HepG2 (cell line): ENCODE measurements at regions not wholly inside any gene's neighbourhood (a gene's known extent, or its start where the extent isn't known, plus 50 kb on each side); places are given as distances from the start of the nearest gene placed in this dataset.

Source experiments
- ATAC-seq: fragments of 200-7000 bp; cut with Tn5 transposase; 3 replicates; pipeline ENCODE4 v1.9.1; 2020; ENCODE audit warnings: mild to moderate bottlenecking, moderate library complexity
- BruUV-seq: library from RNA; stranded (reverse); fragments of 400-500 nt; replicated peaks from 2 replicates; lab custom pipeline; 2021; lab: Mats Ljungman, UMichigan
- CTCF ChIA-PET: fragments of 300-600 bp; formaldehyde crosslinking; extraction: SDS; loops from one replicate; lab custom pipeline; 2021; ENCODE audit warnings: low total read pairs, inconsistent platforms, low intra/inter-chr PET ratio; lab: Yijun Ruan, JAX
- POLR2A ChIA-PET: fragments of 350-600 bp; sonication (Branson Sonifier 250); formaldehyde crosslinking; loops from one replicate; lab custom pipeline; 2020; ENCODE audit warnings: antibody characterized with exemption, inconsistent platforms; lab: Yijun Ruan, JAX
- DNase-seq: peaks from one replicate; pipeline ENCODE4 v3.0.0-alpha.2; 2015; ENCODE audit warnings: low spot score
- FAIRE-seq: peaks from 3 replicates; lab custom pipeline; 2011; peaks lifted over from hg19 to GRCh38; lab: Jason Lieb, UNC
- H2AFZ ChIP-seq: one replicate; pipeline ENCODE4 v1.6.1; 2011; ENCODE audit warnings: low read length, inconsistent platforms
- H3K27ac ChIP-seq: fragments of 300-600 bp; 3 replicates; pipeline ENCODE4 v1.8.0; 2011; ENCODE audit warnings: mixed run types, mild to moderate bottlenecking, mixed read lengths, low read length, inconsistent platforms; ENCODE audit not compliant: insufficient read depth; ENCODE audit errors: extremely low read length
- H3K27me3 ChIP-seq, 2 experiments: fragments of 200-600 bp in 1 of 2; 2 replicates in 1 of 2; 3 replicates in 1 of 2; pipeline versions ENCODE4 v1.6.0 to v1.8.0; 2011; ENCODE audit warnings: low read length in 2 of 2, mild to moderate bottlenecking in 2 of 2, moderate library complexity in 2 of 2, inconsistent platforms in 1 of 2; ENCODE audit not compliant: insufficient read depth in 2 of 2, control insufficient read depth in 1 of 2
- H3K36me3 ChIP-seq, 2 experiments: fragments of 200-600 bp in 1 of 2; replicated peaks in 1 of 2; 2 replicates in 1 of 2; 3 replicates in 1 of 2; pipeline versions ENCODE4 v1.5.1 to v1.8.0; 2011; ENCODE audit warnings: low read length in 2 of 2, inconsistent platforms in 1 of 2; ENCODE audit not compliant: insufficient read depth in 2 of 2, control insufficient read depth in 1 of 2
- H3K4me1 ChIP-seq: 2 replicates; pipeline ENCODE4 v1.5.1; 2012; ENCODE audit warnings: low read length, inconsistent platforms; ENCODE audit not compliant: insufficient read depth
- H3K4me2 ChIP-seq: 2 replicates; pipeline ENCODE4 v1.6.0; 2011; ENCODE audit warnings: low read depth, low read length, inconsistent platforms
- H3K4me3 ChIP-seq, 3 experiments: fragments of 200-600 bp in 1 of 3; sonication (generic), shearing (Covaris generic) in 1 of 3; replicated peaks in 1 of 3; 2 replicates each; pipeline ENCODE4 v1.5.1; 2011 to 2016; ENCODE audit warnings: low read length in 3 of 3, inconsistent platforms in 2 of 3, low read depth in 2 of 3, mild to moderate bottlenecking in 2 of 3, control low read depth in 1 of 3, mixed read lengths in 1 of 3; ENCODE audit not compliant: insufficient read depth in 1 of 3
- H3K79me2 ChIP-seq: one replicate; pipeline ENCODE4 v1.6.1; 2011; ENCODE audit warnings: low read length, inconsistent platforms; ENCODE audit not compliant: insufficient read depth
- H3K9ac ChIP-seq: 2 replicates; pipeline ENCODE4 v1.6.0; 2011; ENCODE audit warnings: mild to moderate bottlenecking, low read depth, low read length, inconsistent platforms; ENCODE audit not compliant: insufficient read depth
- H3K9me3 ChIP-seq: 2 replicates; pipeline ENCODE4 v1.5.1; 2012; ENCODE audit warnings: mild to moderate bottlenecking, low read length
- H4K20me1 ChIP-seq: 2 replicates; pipeline ENCODE4 v1.6.0; 2011; ENCODE audit warnings: inconsistent platforms, mild to moderate bottlenecking, low read length, moderate library complexity; ENCODE audit not compliant: insufficient read depth
- ATF5 ChIP-seq: sonication (generic); formaldehyde crosslinking; IDR thresholded peaks from 2 replicates; pipeline ENCODE4 v1.4.0; 2020; ENCODE audit warnings: mild to moderate bottlenecking, low read depth, missing genetic modification reagents
- RFXAP ChIP-seq: sonication (generic); formaldehyde crosslinking; IDR thresholded peaks from 2 replicates; pipeline ENCODE4 v1.4.0; 2020; ENCODE audit warnings: missing genetic modification reagents, borderline replicate concordance
- WGBS: methylation state at CpG from one replicate; pipeline ENCODE4 v1.1.6; 2017; ENCODE audit warnings: low lambda C conversion rate; 5-methylcytosine and 5-hydroxymethylcytosine counted together
- in situ Hi-C: cut with HindIII; loops from 2 replicates; pipeline ENCODE4 v1.10.0; 2017; ENCODE audit warnings: low pct_unique_long_range_greater_than_20kb; ENCODE audit not compliant: extremely low pct_ligation_motif_present
- intact Hi-C: fragments of 100-400 bp; cut with micrococcal nuclease; formaldehyde crosslinking; loops from one replicate; pipeline ENCODE4 v1.10.0; 2022; ENCODE audit not compliant: unreplicated experiment
- TF ChIP-seq, protein P1 (sequence below), 2 experiments: fragments of 450-650 bp in 1 of 2; sonication (generic) in 1 of 2; formaldehyde crosslinking in 1 of 2; IDR thresholded peaks; 2 replicates each; pipeline versions ENCODE4 v1.6.1 to v1.8.0; 2016 to 2022; ENCODE audit warnings: antibody characterized with exemption in 1 of 2, mild to moderate bottlenecking in 1 of 2, missing genetic modification reagents in 1 of 2

DNA sequence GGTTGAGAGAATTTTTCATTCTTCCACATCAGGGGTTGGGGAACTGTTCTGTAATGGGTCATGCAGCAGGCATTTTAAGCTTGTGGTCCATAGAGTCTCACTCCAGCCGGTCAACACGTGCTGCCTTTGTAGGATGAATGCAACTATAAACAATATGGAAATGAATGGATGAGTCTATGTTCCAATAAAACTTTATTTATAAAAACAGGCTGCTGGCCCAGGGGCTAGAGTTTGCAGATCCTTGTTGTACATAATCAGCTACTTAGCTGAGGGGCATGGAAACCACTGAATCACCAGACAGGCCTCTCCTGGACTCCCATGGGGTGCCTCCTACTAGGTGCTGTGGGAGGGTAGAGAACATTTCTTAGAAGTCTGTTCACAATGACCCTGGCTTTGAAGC is 243.4 kb downstream of the BMP7 start:
- Histone ChIP-seq H3K79me2 (no peaks in the 10 kb centered on the region), H3K36me3 (no peaks in the 10 kb centered on the region), H4K20me1 (no peaks in the 10 kb centered on the region), H3K9me3 (no peaks in the 10 kb centered on the region), H3K27ac (no peak overlapping the region), H2AFZ (no peak overlapping the region), H3K9ac (no peak overlapping the region), H3K4me3 (no peak overlapping the region), H3K4me1 (no peaks in the 10 kb centered on the region), H3K4me2 (no peak overlapping the region), H3K27me3 (peaks cover 3 to 34% of the 10 kb centered on the region in 2 experiments; a peak in 3 of 5 replicates)
- in situ Hi-C loops (no loop called here), intact Hi-C loops (no loop called here)
- no peak for DNase-seq
- CTCF ChIA-PET: interaction anchor here (1.1 kb wide), 1 partner anchor 472 kb away, joined by 5 read pairs; no protein-coding TSS in a partner anchor
- POLR2A ChIA-PET: no interaction called here
- no peak for FAIRE-seq
- no TSS peak for BruUV-seq
- no peak for ATAC-seq
- no peak for TF ChIP-seq RFXAP (CRISPR knock-in tag)
- TF ChIP-seq ATF5 (CRISPR knock-in tag): no peak
- TF ChIP-seq, protein P1, sequence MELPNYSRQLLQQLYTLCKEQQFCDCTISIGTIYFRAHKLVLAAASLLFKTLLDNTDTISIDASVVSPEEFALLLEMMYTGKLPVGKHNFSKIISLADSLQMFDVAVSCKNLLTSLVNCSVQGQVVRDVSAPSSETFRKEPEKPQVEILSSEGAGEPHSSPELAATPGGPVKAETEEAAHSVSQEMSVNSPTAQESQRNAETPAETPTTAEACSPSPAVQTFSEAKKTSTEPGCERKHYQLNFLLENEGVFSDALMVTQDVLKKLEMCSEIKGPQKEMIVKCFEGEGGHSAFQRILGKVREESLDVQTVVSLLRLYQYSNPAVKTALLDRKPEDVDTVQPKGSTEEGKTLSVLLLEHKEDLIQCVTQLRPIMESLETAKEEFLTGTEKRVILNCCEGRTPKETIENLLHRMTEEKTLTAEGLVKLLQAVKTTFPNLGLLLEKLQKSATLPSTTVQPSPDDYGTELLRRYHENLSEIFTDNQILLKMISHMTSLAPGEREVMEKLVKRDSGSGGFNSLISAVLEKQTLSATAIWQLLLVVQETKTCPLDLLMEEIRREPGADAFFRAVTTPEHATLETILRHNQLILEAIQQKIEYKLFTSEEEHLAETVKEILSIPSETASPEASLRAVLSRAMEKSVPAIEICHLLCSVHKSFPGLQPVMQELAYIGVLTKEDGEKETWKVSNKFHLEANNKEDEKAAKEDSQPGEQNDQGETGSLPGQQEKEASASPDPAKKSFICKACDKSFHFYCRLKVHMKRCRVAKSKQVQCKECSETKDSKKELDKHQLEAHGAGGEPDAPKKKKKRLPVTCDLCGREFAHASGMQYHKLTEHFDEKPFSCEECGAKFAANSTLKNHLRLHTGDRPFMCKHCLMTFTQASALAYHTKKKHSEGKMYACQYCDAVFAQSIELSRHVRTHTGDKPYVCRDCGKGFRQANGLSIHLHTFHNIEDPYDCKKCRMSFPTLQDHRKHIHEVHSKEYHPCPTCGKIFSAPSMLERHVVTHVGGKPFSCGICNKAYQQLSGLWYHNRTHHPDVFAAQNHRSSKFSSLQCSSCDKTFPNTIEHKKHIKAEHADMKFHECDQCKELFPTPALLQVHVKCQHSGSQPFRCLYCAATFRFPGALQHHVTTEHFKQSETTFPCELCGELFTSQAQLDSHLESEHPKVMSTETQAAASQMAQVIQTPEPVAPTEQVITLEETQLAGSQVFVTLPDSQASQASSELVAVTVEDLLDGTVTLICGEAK (IDR thresholded peaks at IDR 0.05): no peak
- TF ChIP-seq, protein P1 (CRISPR knock-in tag; IDR thresholded peaks at IDR 0.05): peak; percentile 77
- WGBS: 50% methylated on average over 2 of the region's 2 CpGs
